ENCODE measurements at regions not wholly inside any gene's neighbourhood (a gene's known extent, or its start where the extent isn't known, plus 50 kb on each side); places are given as distances from the start of the nearest gene placed in this dataset.

DNA sequence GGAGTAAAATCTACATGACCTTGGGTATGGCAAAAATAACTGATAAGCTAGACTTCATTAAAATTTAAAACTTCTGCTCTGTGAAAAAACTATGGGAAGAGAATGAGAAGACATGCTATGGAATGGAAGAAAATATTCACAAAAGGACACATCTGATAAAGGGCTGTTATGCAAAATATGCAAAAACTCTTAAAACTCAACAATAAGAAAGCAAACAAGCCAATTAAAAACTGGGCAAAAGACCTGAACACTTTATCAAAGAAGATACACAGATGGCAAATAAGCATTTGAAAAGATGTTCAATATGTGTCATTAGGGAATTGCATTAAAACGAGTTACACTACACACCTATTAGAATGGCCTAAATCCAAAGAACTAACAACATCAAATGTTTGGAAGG lies 439.5 kb downstream of the EFNA5 start:
- H3K36me3 ChIP-seq (ENCODE audit: control insufficient read depth in 2 of 2, extremely low read depth in 1 of 2, insufficient read depth in 2 of 2, low read length in 2 of 2): no peaks in the 10 kb centered on the region
- dilution Hi-C loops (cut with MboI; ENCODE audit: extremely low pct_ligation_motif_present, low sequenced_read_pairs): no loop called here
- H3K27ac ChIP-seq (ENCODE audit: insufficient read depth, low read depth, low read length): no peak overlapping the region
- no peak for TF ChIP-seq GATA2 (IDR thresholded peaks at IDR 0.05; ENCODE audit: insufficient read depth, insufficient read length, low read depth, low read length)
- no peak for TF ChIP-seq POLR2A (IDR thresholded peaks at IDR 0.05; ENCODE audit: low read depth, low read length)
- no peak for TF ChIP-seq JUN (IDR thresholded peaks at IDR 0.05; ENCODE audit: borderline replicate concordance, insufficient read depth, insufficient read length, low read depth)
- no peak for TF ChIP-seq MYC (IDR thresholded peaks at IDR 0.05; ENCODE audit: low read depth, low read length)
- TF ChIP-seq POLR2AphosphoS5 (IDR thresholded peaks at IDR 0.05; ENCODE audit: insufficient read depth, low read depth, low read length): no peak
- TF ChIP-seq, protein P1, sequence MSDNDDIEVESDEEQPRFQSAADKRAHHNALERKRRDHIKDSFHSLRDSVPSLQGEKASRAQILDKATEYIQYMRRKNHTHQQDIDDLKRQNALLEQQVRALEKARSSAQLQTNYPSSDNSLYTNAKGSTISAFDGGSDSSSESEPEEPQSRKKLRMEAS (IDR thresholded peaks at IDR 0.05; ENCODE audit: insufficient read depth, insufficient read length): no peak
- no peak for TF ChIP-seq FOS (IDR thresholded peaks at IDR 0.05; ENCODE audit: borderline replicate concordance, insufficient read depth, low read length)
- no peak for TF ChIP-seq EZH2 (IDR thresholded peaks at IDR 0.05; ENCODE audit: borderline replicate concordance, low read depth, low read length, severe bottlenecking)
- TF ChIP-seq, protein P2, sequence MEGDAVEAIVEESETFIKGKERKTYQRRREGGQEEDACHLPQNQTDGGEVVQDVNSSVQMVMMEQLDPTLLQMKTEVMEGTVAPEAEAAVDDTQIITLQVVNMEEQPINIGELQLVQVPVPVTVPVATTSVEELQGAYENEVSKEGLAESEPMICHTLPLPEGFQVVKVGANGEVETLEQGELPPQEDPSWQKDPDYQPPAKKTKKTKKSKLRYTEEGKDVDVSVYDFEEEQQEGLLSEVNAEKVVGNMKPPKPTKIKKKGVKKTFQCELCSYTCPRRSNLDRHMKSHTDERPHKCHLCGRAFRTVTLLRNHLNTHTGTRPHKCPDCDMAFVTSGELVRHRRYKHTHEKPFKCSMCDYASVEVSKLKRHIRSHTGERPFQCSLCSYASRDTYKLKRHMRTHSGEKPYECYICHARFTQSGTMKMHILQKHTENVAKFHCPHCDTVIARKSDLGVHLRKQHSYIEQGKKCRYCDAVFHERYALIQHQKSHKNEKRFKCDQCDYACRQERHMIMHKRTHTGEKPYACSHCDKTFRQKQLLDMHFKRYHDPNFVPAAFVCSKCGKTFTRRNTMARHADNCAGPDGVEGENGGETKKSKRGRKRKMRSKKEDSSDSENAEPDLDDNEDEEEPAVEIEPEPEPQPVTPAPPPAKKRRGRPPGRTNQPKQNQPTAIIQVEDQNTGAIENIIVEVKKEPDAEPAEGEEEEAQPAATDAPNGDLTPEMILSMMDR (IDR thresholded peaks at IDR 0.05; ENCODE audit: extremely low read depth in 1 of 2, insufficient read depth in 1 of 2, low read depth in 1 of 2, low read length in 2 of 2): no peak
- ChIA-PET POLR2A (no interaction called here), CTCF (interaction anchor here (1.6 to 4.1 kb wide), 2 partner anchors 16 to 17 kb away, joined by 5 to 22 read pairs; no protein-coding TSS in a partner anchor)
- no peaks in the 10 kb centered on the region for H3K9me3 ChIP-seq (replicated peaks; ENCODE audit: control insufficient read depth, insufficient read depth, low read length)
- H3K4me2 ChIP-seq (ENCODE audit: insufficient read depth, low read length): no peak overlapping the region
- no peaks in the 10 kb centered on the region for H3K9me1 ChIP-seq (replicated peaks; ENCODE audit: control insufficient read depth, extremely low read depth, insufficient read depth, low read length)
- DNase-seq (ENCODE audit: low read depth, low spot score): no peak
- no peak overlapping the region for H3K9ac ChIP-seq (replicated peaks; ENCODE audit: extremely low read depth, insufficient read depth, low read length)
- no peak for FAIRE-seq
- H3K79me2 ChIP-seq (ENCODE audit: control insufficient read depth, insufficient read depth, low read length): no peaks in the 10 kb centered on the region
- H2AFZ ChIP-seq (ENCODE audit: low read depth, low read length): no peak overlapping the region
- no TSS peak for BruUV-seq (replicated peaks)
- H3K4me1 ChIP-seq (ENCODE audit: control insufficient read depth, extremely low read depth, insufficient read depth, low read length): no peaks in the 10 kb centered on the region
- intact Hi-C loops (cut with micrococcal nuclease): no loop called here
- H3K4me3 ChIP-seq (replicated peaks in 1 of 3; ENCODE audit: insufficient read depth in 1 of 3, low read depth in 1 of 3, low read length in 3 of 3): no peak overlapping the region
- H4K20me1 ChIP-seq (replicated peaks; ENCODE audit: control insufficient read depth, extremely low read depth, insufficient read depth, low read length): no peaks in the 10 kb centered on the region
- H3K27me3 ChIP-seq (ENCODE audit: control insufficient read depth in 2 of 2, insufficient read depth in 2 of 2, low read length in 2 of 2): no peaks in the 10 kb centered on the region

Measured in endothelial cell of umbilical vein (primary cell).